Suprapubic skin (tissue), 4 donors: ENCODE measurements at regions not wholly inside any gene's neighbourhood (a gene's known extent, or its start where the extent isn't known, plus 50 kb on each side); places are given as distances from the start of the nearest gene placed in this dataset.
A peak's percentile ranks its signal among the peaks of the same experiment; 100 is the strongest.

Source experiments
- DNase-seq, 2 donors: peaks; one replicate each; pipeline ENCODE4 v3.0.0-alpha.2; 2019; ENCODE audit warnings: low spot score in 2 of 2
- H3K27ac ChIP-seq: fragments of 200-600 bp; sonication (generic); one replicate; pipeline ENCODE4 v1.5.1; 2019
- H3K27me3 ChIP-seq: fragments of 200-600 bp; sonication (generic); one replicate; pipeline ENCODE4 v1.5.1; 2019
- H3K36me3 ChIP-seq: fragments of 200-600 bp; sonication (generic); one replicate; pipeline ENCODE4 v1.5.1; 2019
- H3K4me1 ChIP-seq: fragments of 200-600 bp; sonication (generic); one replicate; pipeline ENCODE4 v1.5.1; 2019
- H3K4me3 ChIP-seq: fragments of 200-600 bp; sonication (generic); one replicate; pipeline ENCODE4 v1.5.1; 2019; ENCODE audit warnings: mild to moderate bottlenecking
- H3K9me3 ChIP-seq: fragments of 200-600 bp; sonication (generic); one replicate; pipeline ENCODE4 v1.5.1; 2019
- EP300 ChIP-seq: sonication (generic); formaldehyde crosslinking; IDR thresholded peaks from one replicate; pipeline ENCODE4 v1.6.1; 2017; ENCODE audit warnings: antibody characterized with exemption
- POLR2A ChIP-seq, 2 donors: fragments of 450-650 bp; IDR thresholded peaks; one replicate each; pipeline ENCODE4 v1.6.1; 2017; ENCODE audit warnings: antibody characterized with exemption in 2 of 2, mild to moderate bottlenecking in 2 of 2, moderate library complexity in 2 of 2
- POLR2AphosphoS5 ChIP-seq, 3 donors: sonication (generic); formaldehyde crosslinking; IDR thresholded peaks; one replicate each; pipeline ENCODE4 v1.6.1; 2017; ENCODE audit warnings: antibody characterized with exemption in 3 of 3
- WGBS: methylation state at CpG from one replicate; pipeline ENCODE4 v1.1.5; 2018; 5-methylcytosine and 5-hydroxymethylcytosine counted together
- TF ChIP-seq, protein P1 (sequence below), 2 donors: fragments of 200-600 bp in 1 of 2; fragments of 450-650 bp in 1 of 2; sonication (generic) in 1 of 2; IDR thresholded peaks; one replicate each; pipeline ENCODE4 v1.5.1; 2016 to 2019; ENCODE audit warnings: antibody characterized with exemption in 2 of 2, mild to moderate bottlenecking in 1 of 2, moderate library complexity in 1 of 2

DNA sequence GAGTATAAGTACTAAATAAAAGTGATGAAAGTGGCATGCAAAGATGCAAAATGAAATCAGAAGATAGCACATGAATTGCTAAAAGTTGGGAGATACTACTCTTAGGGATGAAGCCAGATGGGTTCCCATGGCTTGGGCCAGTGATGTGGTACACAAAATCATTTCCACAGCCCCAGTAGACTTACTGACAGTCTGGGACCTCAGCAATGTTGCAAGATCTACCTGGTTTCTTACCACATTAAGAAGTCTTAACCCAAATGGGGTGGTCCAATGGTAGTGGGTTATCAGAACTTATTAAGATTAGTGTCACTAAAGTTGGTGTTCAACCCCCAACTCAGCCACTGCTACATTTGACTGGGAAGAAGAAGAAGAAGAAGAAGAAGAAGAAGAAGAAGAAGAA, 227.7 kb upstream of the IRF2BP2 start:
- Histone ChIP-seq H3K4me3 (no peak overlapping the region), H3K9me3 (no peaks in the 10 kb centered on the region), H3K4me1 (peaks cover 9% of the 10 kb centered on the region), H3K27me3 (no peaks in the 10 kb centered on the region), H3K36me3 (no peaks in the 10 kb centered on the region), H3K27ac (no peak overlapping the region)
- TF ChIP-seq POLR2A (IDR thresholded peaks at IDR 0.05) (no peak), EP300 (no peak), POLR2AphosphoS5 (IDR thresholded peaks at IDR 0.05) (no peak)
- TF ChIP-seq, protein P1, sequence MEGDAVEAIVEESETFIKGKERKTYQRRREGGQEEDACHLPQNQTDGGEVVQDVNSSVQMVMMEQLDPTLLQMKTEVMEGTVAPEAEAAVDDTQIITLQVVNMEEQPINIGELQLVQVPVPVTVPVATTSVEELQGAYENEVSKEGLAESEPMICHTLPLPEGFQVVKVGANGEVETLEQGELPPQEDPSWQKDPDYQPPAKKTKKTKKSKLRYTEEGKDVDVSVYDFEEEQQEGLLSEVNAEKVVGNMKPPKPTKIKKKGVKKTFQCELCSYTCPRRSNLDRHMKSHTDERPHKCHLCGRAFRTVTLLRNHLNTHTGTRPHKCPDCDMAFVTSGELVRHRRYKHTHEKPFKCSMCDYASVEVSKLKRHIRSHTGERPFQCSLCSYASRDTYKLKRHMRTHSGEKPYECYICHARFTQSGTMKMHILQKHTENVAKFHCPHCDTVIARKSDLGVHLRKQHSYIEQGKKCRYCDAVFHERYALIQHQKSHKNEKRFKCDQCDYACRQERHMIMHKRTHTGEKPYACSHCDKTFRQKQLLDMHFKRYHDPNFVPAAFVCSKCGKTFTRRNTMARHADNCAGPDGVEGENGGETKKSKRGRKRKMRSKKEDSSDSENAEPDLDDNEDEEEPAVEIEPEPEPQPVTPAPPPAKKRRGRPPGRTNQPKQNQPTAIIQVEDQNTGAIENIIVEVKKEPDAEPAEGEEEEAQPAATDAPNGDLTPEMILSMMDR (IDR thresholded peaks at IDR 0.05), result no peak
- DNase-seq, result no peak

GRCh38 chr1:234836776-234837357, 226.9 kb upstream of the IRF2BP2 start:
- Histone ChIP-seq H3K27me3 (no peaks in the 10 kb centered on the region), H3K4me1 (peaks cover 5% of the 10 kb centered on the region), H3K4me3 (no peak overlapping the region), H3K36me3 (no peaks in the 10 kb centered on the region), H3K9me3 (no peaks in the 10 kb centered on the region), H3K27ac (peak overlapping the region; percentile 34)
- TF ChIP-seq POLR2AphosphoS5 (IDR thresholded peaks at IDR 0.05) (no peak), EP300 (no peak), POLR2A (IDR thresholded peaks at IDR 0.05) (no peak)
- TF ChIP-seq, protein P1 (IDR thresholded peaks at IDR 0.05), result no peak
- DNase-seq, result no peak
- 74% methylated on average over 8 of the region's 8 CpGs for WGBS

DNA sequence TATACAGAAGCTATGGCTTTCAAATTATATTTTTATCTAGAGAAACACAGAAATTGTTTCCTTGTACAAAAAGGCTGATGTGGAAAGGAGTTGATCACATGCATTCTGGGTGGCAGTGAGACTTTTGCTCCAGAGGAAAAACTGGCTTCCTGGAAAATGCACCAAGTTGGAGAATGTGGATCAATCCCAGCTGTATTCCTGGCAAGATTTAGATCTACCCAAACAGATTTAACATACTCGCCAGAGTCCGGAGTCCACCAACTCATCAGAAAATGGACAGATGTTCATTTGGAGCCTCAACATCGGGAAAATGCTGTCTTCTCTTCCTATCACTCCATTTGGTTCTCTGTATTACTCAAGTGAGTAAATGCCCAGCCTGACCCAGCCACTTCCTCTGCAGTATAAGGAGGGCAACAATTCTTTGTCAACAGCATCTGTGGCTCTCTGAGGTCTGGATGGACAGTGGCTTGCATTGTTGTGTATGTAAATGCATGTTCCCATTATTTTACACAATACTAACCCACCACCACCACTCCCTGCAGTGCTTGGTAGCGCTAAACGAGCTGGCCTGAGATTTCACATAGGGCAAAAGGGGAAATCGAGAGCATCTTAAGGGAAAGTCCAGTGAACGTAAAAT, 226.2 kb upstream of the IRF2BP2 start:
- no peak for DNase-seq
- TF ChIP-seq, protein P1 (IDR thresholded peaks at IDR 0.05), result no peak
- no peak for TF ChIP-seq POLR2A (IDR thresholded peaks at IDR 0.05)
- TF ChIP-seq POLR2AphosphoS5 (IDR thresholded peaks at IDR 0.05), result no peak
- no peak for TF ChIP-seq EP300
- Histone ChIP-seq H3K27me3 (no peaks in the 10 kb centered on the region), H3K27ac (peak overlapping the region; percentile 34), H3K36me3 (no peaks in the 10 kb centered on the region), H3K4me1 (peaks cover 5% of the 10 kb centered on the region), H3K4me3 (no peak overlapping the region), H3K9me3 (no peaks in the 10 kb centered on the region)
- 83% methylated on average over 7 of the region's 7 CpGs for WGBS

DNA sequence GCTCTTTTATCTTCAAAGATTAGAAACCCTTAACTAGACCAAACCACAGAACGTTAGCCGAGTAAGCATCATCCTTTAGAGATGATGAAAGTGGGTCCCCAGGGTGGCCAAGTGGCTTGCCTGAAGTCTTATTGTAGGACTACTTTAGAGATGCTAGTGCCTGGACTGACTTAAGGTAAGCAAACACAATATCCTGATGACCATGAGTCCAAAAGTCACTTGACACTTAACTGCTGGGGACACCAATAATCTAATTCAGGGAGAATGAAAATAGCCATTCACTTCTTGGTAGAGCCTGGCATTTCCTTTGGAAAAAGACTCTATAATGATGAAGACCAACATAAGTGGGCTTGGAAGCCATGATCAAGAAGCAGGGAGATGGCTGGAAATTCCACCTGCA, 225.3 kb upstream of the IRF2BP2 start:
- Histone ChIP-seq H3K27me3 (no peaks in the 10 kb centered on the region), H3K4me3 (no peak overlapping the region), H3K9me3 (no peaks in the 10 kb centered on the region), H3K4me1 (peaks cover 5% of the 10 kb centered on the region), H3K27ac (no peak overlapping the region), H3K36me3 (no peaks in the 10 kb centered on the region)
- TF ChIP-seq, protein P1 (IDR thresholded peaks at IDR 0.05), result no peak
- TF ChIP-seq EP300, result no peak
- no peak for TF ChIP-seq POLR2AphosphoS5 (IDR thresholded peaks at IDR 0.05)
- TF ChIP-seq POLR2A (IDR thresholded peaks at IDR 0.05), result no peak
- WGBS, result 47% methylated on average over 2 of the region's 2 CpGs
- no peak for DNase-seq

DNA sequence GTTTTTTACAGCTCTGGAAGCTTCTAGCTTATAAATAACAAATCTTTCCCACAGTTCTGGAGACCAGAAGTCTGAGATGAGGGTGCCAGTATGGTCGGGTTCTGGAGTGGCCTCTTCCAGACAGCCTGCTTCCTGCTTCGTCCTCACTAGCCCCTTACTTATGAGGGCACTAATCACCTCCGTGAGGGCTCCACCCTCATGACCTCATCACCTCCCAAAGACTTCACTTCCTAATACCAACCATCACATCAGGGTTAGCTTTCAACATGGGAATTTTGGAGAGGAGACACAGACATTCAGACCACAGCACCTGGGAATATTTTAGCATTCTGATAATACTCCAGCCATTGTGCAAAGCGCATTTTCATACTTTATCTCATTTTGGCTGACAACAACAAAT, 223.7 kb upstream of the IRF2BP2 start:
- Histone ChIP-seq H3K9me3 (no peaks in the 10 kb centered on the region), H3K4me1 (peaks cover 5% of the 10 kb centered on the region), H3K36me3 (no peaks in the 10 kb centered on the region), H3K27me3 (no peaks in the 10 kb centered on the region), H3K4me3 (no peak overlapping the region), H3K27ac (no peak overlapping the region)
- DNase-seq, result no peak
- WGBS, result 93% methylated on average over 4 of the region's 4 CpGs
- no peak for TF ChIP-seq POLR2A (IDR thresholded peaks at IDR 0.05)
- no peak for TF ChIP-seq POLR2AphosphoS5 (IDR thresholded peaks at IDR 0.05)
- TF ChIP-seq, protein P1 (IDR thresholded peaks at IDR 0.05), result no peak
- TF ChIP-seq EP300, result no peak
